COR-L47 (cell line): ENCODE measurements at regions not wholly inside any gene's neighbourhood (a gene's known extent, or its start where the extent isn't known, plus 50 kb on each side); places are given as distances from the start of the nearest gene placed in this dataset.
"Not testable (repeated sequence)": the region's sequence is repeated elsewhere in the genome, so short reads cannot be mapped to it uniquely, and the experiment has no call there.

Experiments used
- DNase-seq: peaks from one replicate; lab custom pipeline; 2025; lab: John Stamatoyannopoulos, UW

DNA sequence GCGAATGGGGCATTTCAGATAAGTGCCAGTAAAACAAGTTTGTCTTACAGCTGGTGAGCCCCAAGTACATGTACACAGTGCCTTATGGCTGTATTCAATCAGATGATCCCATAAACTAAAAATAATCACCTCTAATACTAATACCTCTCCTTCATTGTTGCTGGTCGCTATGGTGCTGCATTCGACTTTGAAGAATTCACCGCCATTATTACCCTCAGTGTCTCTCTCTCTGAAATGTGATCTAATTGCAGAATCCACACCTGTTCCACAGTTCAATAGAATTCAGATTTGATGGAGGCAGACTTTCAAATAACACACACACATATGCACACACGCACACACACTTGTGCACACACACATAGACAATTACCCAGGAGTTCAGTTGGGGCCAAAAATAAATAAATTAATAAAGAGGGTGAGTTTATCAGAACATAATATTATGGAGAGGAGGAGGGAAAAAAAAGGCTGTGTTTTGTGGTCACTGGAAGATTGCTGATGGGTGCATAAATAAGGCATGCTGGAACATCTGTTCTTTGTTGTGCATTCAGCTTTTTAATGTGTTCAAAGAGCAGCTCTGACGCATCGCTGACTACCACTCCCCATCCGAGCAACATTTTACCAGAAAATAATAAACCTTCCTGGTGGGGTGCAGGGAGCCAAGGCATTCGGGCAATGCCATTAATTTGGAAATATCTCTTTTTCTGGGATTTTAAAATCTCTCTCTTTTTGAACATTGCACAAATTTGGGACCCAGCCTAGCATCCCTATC lies 235.7 kb downstream of the SATB1 start:
- no peak for DNase-seq

DNA sequence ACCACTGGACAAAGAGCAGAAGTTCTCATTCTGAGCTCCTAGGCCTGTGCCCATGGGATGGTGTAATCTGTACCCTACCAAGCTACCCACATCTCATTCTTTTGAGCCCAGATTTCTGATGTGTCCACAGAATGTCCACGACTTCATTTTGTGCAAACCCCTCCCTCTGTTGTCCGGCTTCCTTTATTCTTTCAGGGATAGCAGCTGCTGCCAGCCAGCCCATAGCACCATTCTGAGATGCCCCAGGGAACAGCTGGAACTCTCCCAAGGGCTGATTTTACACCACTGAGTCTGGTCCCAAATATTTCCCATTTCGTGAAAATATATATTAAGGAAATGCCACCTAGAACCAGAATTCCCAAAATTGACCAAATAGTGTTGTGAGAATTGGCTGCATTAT lies 236.6 kb downstream of the SATB1 start:
- no peak for DNase-seq

DNA sequence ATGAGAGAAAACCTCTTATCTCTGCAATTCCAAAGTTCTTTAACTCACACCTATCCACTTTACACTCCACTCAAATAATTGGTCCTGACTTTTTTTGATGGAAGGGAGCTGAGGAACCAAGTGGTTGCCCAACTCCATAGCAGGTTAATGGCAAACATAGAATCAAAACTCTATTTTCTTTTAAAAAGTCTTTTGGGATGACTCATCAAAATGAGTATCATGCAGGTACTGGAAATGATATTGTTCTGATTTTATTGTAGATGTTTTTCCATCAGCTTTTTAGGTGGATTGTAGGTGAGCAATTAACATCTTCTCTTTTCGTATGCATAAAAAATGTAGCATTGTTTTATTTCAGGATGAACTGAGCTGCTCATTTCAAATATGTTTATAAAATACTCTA lies 239.5 kb downstream of the SATB1 start:
- no peak for DNase-seq

DNA sequence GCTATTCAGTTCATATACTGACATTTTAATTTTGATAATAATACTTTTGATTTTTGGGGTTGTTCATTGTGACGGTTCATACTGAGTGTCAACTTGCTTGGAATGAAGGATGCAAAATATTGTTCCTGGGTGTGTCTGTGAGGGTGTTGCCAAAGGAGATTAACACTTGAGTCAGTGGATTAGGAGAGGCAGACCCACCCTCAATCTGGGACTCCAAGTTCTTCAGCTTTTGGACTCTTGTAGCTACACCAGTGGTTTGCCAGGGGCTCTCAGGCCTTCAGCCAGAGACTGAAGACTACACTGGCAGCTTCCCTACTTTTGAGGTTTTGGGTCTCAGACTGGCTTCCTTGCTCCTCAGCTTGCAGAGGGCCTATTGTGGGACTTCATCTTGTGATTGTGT lies 242.2 kb downstream of the SATB1 start:
- DNase-seq, result not testable (repeated sequence)

DNA sequence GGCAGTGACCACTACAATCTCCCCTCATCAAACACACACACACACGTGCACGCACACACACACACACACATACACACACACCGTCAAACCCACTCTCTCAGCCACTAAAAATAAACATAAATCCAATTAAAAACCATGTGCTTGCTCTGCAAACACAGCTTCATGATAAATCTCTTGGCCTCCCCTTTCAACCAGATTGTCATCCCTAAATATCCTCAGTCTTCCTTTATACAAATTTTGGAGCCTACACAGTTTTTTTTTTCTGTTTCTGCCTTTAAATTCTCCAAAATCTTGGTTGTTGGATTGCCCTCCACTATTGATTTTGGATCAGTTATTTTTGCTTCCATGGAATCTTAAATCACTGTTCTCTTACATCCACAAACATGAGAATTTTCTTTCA lies 245.6 kb downstream of the SATB1 start:
- DNase-seq, result no peak

DNA sequence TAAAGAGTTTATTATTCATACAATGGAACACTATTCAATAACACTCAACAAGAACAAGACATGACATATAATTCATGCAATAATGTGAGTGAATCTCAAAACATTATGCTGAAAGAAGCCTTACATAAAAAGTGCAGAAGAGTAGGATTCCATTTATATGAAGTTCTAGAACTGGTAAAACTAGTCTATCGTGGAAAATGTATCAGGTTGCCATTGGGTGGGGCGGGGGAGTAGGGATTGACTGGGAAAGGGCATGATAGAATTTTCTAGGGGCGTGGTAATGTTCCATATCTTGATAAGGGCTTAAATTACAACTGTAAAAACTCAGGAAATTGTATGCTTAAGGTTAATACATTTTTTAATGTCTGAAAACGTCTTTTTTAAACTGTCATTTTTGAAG lies 247.9 kb downstream of the SATB1 start:
- DNase-seq, result no peak

DNA sequence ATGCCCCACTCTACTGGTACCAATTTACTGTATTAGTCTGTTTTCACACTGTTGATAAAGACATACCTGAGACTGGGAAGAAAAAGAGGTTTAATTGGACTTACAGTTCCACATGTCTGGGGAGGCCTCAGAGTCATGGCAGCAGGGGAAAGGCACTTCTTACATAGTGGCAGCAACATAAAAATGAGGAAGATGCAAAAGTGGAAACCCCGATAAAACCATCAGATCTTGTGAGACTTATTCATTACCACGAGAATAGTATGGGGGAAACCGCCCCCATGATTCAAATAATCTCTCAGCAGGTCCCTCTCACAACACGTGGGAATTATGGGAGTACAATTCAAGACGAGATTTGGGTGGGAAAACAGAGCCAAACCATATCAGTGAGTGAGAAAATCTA lies 251.2 kb downstream of the SATB1 start:
- not testable (repeated sequence) for DNase-seq

DNA sequence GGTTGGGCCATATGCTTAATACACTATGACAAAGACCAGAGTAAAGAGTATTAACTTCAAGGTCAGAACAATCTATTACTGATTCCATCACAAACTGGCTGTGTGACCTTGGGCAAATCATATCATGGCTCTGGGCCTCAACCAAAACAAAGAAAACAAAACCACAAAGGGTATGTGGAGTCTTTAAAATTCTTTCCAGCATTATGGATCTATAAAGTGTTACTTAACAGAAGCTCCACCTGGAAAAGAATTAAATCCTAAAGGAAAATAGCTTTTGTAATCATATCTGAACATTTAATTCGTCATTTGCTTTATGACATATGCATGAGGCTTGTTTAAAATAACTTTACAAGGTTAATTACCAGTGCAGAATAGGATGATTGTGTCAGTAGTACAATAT lies 265.5 kb downstream of the SATB1 start:
- DNase-seq, result no peak

DNA sequence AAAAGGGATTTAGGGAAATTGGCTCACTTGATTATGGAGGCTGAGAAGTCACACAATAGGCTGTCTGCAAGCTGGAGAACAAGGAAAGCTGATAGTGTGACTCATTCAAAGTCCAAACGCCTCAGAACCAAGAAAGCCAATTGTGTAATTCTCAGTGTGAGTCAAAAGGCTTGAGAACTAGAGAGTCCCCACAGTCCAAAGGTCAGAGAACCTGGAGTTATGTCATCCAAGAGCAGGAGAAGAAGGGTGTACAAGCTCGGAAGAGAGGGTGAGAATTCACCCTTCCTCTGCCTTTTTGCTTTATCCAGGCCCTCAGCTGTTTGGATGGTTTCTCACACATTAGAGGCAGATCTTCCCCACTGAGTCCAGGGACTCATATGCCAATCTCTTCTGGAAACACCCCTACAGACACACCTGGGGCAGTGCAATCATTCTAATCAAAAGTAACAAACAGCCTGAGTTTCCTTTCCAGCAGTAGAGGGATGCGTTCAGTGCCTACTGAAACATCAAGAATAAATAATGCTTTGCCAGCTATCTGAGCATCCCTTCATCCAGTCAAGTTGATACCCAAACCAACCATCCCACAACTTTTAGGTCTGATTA lies 271.5 kb downstream of the SATB1 start:
- DNase-seq, result no peak

DNA sequence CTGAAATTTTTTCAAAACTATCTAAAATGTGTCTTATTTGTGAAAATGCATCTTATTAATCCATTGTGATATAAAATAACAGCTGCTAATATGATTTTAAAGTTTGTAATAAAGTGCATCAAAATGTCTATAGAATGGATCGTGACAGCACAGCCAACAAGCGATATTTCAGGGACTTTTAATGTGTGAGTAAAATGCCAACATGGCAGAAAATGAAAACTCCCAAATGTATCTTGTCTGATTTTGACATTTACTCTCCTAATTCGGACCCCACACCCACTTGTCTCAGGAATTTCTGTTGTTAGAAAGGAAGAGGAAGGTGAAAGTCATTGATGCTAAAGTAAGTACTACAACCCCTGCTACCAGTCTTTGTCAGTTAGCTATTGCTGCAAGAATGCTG lies 273.9 kb downstream of the SATB1 start:
- DNase-seq, result no peak

DNA sequence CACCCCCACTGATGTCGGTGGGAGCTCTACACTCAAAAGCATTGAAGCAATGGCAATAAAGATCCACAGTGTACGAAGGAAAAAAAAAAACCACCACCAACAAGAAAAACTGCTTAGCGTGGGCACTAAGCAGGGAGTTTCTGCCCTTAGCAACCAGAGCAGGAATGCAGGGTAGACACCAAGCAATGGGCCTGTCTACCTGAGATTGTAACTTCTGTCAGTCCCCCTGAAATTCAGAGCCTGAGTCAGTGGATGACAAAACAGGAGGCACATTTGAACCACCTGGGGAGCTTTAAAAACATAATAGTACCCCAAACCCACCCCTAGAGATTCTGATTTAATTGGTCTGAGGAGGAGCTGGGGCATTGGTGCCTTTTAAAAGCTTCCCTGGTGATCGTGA lies 275.2 kb downstream of the SATB1 start:
- DNase-seq, result no peak

DNA sequence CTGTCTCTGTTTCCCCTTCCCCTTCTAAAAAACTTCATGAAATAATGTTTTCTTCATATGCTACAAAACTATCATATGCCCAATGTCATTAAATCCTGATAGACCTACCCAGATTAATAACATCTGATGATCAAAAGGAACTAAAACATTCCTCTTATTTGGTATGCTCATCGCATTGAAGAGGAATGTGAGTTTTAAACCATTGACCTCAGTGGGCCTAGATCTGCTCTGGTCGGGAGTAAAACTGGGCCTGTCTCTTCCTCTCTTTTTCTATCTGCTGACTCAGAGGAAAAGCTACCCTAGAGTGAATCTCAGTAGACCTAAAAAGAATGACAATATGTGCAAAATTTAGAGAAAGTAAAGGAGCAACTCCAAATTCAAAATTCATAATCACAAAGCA lies 275.8 kb downstream of the SATB1 start:
- DNase-seq, result no peak

DNA sequence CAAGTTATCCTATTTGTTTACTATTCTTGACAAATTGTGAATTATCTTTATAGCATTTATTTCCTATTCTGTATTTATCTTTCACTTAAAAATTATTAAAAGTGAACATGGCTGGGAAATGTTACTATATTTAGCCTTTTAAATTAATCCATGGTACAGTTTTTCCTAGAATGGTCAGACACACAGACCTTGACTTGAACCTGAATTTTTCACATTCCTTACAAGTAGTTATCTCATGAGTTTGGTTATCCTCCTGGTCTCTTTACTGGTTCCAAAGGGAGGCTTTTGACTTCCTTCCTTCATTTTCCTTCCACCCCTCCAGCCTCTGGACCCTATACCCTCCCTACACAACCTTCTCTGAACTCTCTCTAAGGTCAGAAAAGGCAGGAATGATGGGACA lies 280.6 kb downstream of the SATB1 start:
- DNase-seq, result no peak

DNA sequence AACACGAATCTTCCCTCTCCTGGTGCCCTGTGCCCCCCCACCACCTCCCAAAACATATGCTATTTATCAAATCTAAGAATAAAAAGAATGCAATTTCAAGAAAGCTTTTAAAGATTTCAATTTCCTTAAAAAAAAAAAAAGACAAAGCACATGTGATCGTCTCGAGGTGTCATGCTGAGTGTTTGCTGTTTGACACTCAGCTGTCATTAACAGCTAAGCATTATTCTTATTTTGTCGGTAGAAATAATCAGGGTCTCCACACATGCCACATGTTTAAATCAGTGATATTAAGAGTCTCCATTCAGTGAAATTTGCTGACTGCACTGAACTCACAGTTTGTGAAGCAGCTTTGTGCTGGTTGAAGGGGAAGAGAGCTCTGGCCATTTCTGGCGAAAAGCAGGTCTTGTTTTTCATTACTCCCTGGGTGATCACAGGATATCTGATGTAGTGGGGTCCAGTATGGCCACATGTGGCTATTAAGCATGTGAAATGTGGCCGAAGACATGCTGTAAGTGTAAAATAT lies 281.8 kb downstream of the SATB1 start:
- DNase-seq, result no peak

DNA sequence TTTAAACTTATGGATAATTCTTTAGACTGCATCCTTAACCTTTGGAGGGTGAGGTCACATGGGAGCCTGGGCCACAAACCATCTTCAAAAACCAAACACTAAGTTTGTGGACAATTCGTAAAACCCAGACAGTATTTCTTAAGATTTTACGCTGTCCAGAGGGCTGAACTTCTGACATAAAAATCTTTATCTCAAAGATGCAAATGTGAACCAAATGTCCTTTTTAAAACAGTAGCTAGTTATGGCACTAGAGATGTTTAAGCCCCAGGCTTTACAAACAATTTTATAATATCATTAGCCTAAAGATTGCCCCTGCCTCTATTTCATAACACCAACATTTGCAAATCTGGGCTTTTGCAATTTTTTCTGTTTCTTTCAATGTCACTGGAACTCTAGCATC lies 287.2 kb downstream of the SATB1 start:
- DNase-seq, result no peak

DNA sequence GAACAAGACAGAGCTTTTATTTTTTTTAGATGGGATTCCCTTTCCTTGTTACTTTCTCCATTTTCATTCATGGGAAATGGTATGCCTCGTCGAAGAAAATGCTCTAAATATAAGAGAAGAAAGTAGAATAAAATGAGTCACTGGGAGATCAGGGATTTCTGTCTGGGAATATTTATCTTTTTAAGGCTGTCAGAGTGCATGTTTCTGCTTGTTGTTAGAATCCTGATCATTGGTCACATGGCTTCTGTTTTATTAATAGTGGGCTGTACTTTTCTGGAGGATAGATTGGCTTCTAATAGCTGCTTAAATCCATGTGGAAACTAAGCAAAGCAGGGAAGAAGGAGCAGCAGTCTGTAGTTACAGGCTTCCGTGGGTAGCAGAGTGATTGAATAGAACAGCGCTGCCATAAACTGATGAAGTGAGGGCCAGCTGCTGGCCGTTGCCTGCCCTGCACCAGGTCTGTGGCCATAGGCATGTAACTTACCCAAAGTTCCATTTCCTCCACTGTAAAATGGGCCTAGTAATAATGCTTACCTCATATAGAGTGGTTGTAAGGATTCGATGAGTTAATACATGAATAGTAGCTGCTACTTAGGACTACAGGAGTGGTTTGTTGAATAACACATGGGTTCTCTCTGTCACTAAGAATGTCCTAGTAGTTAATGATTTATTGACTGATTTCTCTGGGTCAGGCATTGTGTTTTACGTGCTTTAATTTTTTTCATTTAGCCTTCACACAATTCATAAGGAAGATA lies 289.9 kb downstream of the SATB1 start:
- DNase-seq, result no peak

DNA sequence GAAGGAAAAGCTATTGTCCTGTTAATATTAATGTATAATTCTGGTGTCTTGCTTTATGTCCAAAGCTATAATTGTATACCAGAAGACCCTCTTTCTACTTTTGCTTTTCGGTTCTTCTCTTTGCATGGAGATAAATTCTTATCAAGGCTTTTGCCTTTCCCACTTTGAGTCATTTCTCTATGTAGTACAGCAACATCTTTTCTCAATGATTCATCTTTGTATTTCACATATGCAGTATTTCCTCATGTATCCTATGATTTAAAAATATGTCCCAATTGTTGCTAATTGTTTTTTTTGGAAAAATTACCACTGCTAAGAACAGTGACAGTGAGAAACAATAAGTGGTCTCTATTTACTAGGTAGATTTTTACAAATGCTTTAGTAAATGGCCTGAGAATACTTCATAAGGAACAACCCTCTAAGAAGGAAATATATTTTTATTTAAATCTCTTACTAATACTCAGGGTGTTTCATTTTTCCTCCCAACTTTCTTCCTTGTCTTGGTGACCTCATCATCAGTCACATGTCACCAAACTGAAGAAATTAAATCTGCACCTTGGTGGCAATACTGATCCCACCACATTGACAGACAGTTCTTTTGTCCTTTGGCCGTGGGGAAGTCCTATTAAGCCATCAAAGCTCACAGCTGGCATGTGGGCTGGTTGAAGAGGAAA lies 290.6 kb downstream of the SATB1 start:
- no peak for DNase-seq

DNA sequence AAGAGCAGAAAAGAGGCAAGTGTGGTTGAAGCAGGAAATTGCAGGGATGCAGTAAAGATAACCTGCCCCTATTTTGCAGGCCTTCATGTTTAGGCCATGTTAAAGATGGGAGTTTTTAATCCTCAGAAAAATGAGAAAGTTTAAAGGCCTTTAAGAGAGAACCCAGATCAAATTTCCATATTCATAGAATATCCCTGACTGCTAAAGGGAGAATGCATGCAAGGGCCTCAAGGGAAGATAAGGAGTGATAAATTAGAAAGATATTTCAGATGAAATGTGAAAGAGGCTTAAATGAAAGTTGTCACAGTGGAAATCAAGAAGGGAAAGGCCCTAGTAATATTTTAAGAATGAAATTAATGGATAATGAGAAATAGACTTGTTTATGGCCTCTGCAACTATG lies 292.1 kb downstream of the SATB1 start:
- no peak for DNase-seq

DNA sequence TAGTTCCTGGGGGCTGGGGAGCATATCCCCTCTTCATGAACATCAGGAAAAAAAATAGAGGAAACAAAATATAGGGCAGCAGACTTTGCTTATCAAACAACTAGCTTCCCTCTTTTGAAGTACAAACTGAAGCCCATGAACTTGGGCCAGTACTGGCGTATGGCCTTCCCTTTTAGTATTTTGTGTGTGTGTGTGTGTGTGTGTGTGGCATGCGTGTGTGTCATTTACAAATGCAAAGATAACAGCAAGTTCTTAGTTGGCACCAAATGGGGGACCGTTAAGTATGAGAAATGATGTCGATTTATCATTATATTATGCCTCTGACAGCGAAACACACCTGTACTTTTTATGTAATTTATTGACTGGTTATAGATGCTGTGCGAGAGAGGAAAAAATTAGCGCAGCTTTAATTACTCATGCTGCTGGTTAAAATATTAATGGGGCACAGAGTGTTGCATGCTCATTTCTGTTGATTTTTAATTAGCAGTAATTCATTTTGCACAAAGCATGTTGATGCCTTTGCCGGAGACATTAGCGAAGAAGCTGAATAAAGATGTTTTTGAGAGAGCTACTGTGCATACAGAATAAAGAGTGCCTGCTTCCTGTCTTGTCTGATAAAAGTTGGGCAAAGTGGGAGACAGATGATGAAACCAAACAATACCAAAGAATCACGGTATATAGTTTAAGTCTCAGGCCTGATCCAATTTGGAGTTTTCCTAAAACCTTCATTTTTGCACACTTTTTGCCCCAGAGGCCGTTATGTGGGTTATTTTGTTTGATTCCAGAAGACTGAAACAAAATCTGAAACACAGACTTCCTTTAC lies 297.1 kb downstream of the SATB1 start:
- DNase-seq, result no peak

DNA sequence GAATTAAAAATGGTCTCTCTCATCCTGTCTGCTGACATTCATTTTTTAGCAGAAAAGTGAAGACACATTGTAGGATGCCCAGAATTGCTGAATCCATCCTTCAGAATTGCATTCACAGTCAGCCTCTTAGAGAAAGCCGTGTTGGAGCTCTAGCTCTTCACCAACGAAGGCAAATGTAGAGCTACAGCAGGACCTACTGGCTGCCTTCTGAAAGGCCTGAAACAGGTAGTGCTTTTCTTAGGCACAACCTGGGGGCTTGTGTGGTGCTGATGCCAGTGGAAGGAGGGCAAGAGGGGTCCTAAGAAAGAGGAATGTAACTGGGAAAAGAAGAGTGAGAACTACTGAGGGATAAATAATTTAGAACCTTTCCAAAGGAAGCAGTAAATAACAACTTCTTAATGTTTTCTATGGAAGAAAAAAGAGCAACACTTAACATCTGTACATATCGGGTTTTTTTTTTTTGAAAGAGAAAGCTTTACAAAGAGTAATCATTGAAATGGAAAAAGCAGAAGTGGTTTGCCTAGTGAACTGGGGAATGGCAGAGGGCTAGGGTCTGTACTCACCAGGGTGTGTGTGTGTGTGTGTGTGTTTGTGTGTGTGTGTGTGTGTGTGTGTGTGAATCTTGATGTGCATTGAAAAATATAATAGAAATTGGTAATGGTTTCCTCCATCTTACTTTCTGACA lies 297.8 kb downstream of the SATB1 start:
- no peak for DNase-seq

DNA sequence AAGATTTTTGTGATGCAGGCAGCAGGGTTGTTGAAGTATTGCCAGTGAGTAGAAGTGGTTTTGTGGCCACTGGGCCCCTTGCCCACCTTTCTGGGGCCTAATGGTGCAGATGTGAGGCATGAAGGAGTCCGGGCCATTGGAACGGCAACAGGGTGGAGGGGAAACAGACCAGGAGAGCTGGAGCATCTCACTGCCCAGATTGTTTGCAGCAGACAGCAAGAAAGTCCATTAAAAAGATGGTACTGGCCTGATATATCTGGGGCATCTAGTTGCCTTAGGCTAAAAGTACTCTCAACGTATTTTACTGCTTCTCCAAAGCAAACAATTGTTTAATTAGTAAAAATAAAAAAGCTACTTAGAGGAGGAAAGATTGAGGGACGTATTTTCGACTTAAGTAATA lies 298.4 kb downstream of the SATB1 start:
- no peak for DNase-seq
